Thoracic aorta (tissue), 2 donors: ENCODE measurements at regions not wholly inside any gene's neighbourhood (a gene's known extent, or its start where the extent isn't known, plus 50 kb on each side); places are given as distances from the start of the nearest gene placed in this dataset.

Experiments used
- ATAC-seq: fragments of 150-250 bp; one replicate; pipeline ENCODE4 v1.8.0; 2017; ENCODE audit warnings: low read depth; ENCODE audit not compliant: insufficient number of reproducible peaks, low FRiP score
- DNase-seq: peaks from one replicate; pipeline ENCODE4 v3.0.0-alpha.2; 2020; ENCODE audit warnings: low spot score
- H3K27ac ChIP-seq, 2 donors: fragments of 200-600 bp; sonication (generic); 1 replicate in 1 of 2; 2 replicates in 1 of 2; pipeline ENCODE4 v1.5.1; 2016; ENCODE audit warnings: mild to moderate bottlenecking in 2 of 2, moderate library complexity in 2 of 2
- H3K27me3 ChIP-seq: fragments of 200-600 bp; sonication (generic); replicated peaks from 2 replicates; pipeline ENCODE4 v1.6.0; 2016; ENCODE audit warnings: mild to moderate bottlenecking; ENCODE audit not compliant: insufficient read depth
- H3K36me3 ChIP-seq: fragments of 200-600 bp; sonication (generic); one replicate; pipeline ENCODE4 v1.5.1; 2016
- H3K4me1 ChIP-seq, 2 donors: fragments of 200-600 bp; sonication (generic); 1 replicate in 1 of 2; 2 replicates in 1 of 2; pipeline versions ENCODE4 v1.5.1 to v1.6.0; 2016; ENCODE audit warnings: low read depth in 2 of 2, mild to moderate bottlenecking in 1 of 2; ENCODE audit not compliant: control insufficient read depth in 1 of 2
- H3K4me3 ChIP-seq: fragments of 200-600 bp; sonication (generic); 2 replicates; pipeline ENCODE4 v1.5.1; 2016; ENCODE audit warnings: mild to moderate bottlenecking
- H3K9me3 ChIP-seq: fragments of 200-600 bp; sonication (generic); 2 replicates; pipeline ENCODE4 v1.5.1; 2016
- TF ChIP-seq, protein P1 (sequence below): fragments of 200-600 bp; sonication (generic); IDR thresholded peaks from one replicate; pipeline ENCODE4 v1.5.1; 2019; ENCODE audit warnings: antibody characterized with exemption

DNA sequence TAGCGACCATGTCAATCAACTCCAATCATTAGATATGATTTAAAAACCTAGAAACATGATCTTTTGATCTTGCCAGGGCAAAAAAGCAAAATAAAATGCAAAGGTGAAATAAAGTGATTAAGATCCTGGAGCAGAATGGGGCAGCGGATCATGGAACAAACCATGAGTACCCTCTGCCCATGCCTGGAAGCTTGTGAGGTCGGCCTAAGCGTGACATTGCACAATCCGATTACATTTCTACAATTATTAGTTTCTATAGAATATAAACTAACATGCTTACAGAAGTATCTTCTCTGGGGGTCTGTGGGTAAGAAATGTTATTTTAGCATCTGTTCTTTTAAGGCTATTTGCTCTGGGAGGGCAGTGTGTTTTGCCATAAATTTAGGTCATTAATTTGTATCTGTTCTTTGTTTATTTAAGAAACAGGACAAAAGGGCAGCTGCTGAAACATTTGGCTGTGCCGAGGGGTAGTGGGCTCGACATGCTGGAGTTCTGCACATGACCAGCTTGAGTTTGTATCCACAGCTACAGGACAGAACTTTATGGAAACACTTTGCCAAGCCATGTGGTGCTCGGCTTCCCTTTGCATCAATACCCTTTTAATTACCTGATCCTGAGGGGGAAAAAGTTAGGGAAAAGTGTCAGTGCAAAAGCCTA, 55.9 kb downstream of the ZBTB18 start:
- no peak for ATAC-seq
- H3K4me1 ChIP-seq, result no peaks in the 10 kb centered on the region
- no peaks in the 10 kb centered on the region for H3K36me3 ChIP-seq
- H3K27ac ChIP-seq, result no peak overlapping the region
- H3K9me3 ChIP-seq, result no peaks in the 10 kb centered on the region
- no peak for DNase-seq
- H3K4me3 ChIP-seq, result no peak overlapping the region
- no peaks in the 10 kb centered on the region for H3K27me3 ChIP-seq
- TF ChIP-seq, protein P1, sequence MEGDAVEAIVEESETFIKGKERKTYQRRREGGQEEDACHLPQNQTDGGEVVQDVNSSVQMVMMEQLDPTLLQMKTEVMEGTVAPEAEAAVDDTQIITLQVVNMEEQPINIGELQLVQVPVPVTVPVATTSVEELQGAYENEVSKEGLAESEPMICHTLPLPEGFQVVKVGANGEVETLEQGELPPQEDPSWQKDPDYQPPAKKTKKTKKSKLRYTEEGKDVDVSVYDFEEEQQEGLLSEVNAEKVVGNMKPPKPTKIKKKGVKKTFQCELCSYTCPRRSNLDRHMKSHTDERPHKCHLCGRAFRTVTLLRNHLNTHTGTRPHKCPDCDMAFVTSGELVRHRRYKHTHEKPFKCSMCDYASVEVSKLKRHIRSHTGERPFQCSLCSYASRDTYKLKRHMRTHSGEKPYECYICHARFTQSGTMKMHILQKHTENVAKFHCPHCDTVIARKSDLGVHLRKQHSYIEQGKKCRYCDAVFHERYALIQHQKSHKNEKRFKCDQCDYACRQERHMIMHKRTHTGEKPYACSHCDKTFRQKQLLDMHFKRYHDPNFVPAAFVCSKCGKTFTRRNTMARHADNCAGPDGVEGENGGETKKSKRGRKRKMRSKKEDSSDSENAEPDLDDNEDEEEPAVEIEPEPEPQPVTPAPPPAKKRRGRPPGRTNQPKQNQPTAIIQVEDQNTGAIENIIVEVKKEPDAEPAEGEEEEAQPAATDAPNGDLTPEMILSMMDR, result no peak

DNA sequence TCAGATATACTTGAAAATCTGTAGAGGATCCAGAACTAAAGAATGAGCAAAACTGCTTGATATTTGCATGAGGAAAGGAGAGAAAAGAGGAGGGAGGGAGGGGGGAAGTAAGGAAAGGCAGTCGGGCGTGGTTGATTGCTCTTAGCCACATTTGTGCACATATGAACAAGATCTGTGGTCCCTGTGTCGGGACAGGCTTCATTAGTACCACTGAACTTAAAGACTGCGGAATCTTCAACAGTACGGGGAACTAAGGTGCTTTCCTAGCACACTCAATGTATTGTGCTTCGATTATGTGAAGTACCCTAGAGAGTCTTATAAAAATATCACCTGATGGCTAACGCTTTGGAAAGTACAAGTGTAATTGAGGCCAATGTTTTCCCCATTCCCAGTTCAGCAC, 59.9 kb downstream of the ZBTB18 start:
- Histone ChIP-seq H3K4me1 (peaks cover 0 to 5% of the 10 kb centered on the region in 2 donors), H3K27me3 (no peaks in the 10 kb centered on the region), H3K27ac (no peak overlapping the region), H3K9me3 (no peaks in the 10 kb centered on the region), H3K4me3 (no peak overlapping the region), H3K36me3 (no peaks in the 10 kb centered on the region)
- DNase-seq (no peak), ATAC-seq (no peak)
- TF ChIP-seq, protein P1, result no peak

DNA sequence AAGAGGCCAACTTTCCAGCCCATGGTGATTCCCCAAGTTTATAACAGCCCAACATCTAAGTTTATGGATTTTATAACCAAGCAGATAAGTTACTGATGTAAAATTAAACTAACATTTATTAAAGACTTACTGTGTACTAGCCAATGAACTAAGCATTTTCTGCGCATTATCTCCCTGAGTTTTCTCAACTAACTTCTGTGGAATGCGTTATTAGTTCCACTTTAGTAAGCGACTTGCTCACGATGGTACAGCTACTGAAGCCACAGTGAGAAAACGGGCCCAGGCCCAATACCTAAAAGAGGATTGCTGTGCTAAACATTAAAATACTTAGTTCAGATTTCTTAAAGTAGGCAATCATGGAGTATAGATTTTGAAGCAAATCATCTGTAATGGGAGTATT, 61.0 kb downstream of the ZBTB18 start:
- TF ChIP-seq, protein P1, result no peak
- Histone ChIP-seq H3K4me1 (peaks cover 0 to 5% of the 10 kb centered on the region in 2 donors), H3K36me3 (no peaks in the 10 kb centered on the region), H3K4me3 (no peak overlapping the region), H3K9me3 (no peaks in the 10 kb centered on the region), H3K27me3 (no peaks in the 10 kb centered on the region), H3K27ac (no peak overlapping the region)
- DNase-seq (no peak), ATAC-seq (no peak)

DNA sequence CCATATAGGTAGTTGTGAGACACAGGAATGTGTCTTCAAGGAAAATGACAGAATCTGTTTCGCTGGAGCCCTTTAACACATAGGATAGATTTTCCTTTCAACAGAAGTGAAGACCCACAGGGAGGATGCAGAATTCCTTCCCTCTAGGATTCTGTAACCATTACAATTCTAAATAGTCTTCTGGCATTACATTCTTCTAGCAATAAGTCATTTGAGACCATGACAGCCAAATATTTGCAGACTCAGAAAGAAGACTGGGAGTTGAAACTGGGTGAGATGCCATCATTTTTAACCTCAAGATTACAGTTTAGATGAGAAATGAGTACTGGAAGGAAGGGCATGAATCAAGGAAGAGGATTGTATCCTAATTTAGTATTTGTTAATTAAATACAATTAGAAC, 61.6 kb downstream of the ZBTB18 start:
- no peaks in the 10 kb centered on the region for H3K27me3 ChIP-seq
- no peaks in the 10 kb centered on the region for H3K36me3 ChIP-seq
- DNase-seq (no peak), ATAC-seq (no peak)
- no peaks in the 10 kb centered on the region for H3K9me3 ChIP-seq
- H3K4me3 ChIP-seq, result no peak overlapping the region
- no peak overlapping the region for H3K27ac ChIP-seq
- TF ChIP-seq, protein P1, result no peak
- H3K4me1 ChIP-seq, result peaks cover 0 to 5% of the 10 kb centered on the region in 2 donors

DNA sequence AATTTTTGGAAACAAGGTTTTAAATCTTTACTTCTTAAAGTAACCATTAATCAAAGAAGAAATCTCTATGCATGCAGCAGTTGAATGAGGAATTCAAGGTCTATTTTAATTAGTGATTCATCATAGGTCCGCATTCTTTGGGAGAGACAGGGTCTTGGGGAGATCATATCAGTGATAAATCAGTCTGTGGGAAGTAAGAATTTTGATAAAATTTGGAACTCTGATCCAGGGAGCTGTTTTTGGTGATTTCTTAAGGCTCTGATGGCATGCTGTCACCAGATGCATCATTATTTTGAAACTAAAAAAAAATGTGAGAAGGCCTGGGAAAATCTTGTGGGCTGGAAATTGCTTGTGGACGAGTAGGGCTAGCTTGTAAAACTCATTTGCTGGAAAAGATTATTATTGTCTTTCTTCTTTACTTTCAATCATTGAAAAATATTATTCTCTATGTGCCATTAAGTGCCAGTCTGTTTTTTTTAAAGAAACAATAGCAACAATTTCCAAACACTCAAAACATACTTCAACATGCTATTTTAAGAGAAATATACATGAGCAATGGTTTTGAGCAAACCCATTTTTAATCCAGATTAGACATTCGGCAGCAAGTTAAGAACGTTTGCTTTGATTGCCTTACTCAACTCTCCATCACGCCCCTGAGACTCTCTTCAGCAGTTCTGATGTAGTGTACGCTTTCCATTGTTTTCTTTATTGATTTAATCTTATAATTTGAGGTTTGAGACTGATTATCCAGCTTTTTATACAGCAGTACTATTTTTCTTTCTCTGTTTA, 62.6 kb downstream of the ZBTB18 start:
- no peak for ATAC-seq
- no peaks in the 10 kb centered on the region for H3K9me3 ChIP-seq
- DNase-seq, result no peak
- TF ChIP-seq, protein P1, result no peak
- no peak overlapping the region for H3K4me3 ChIP-seq
- H3K27ac ChIP-seq, result no peak overlapping the region
- H3K36me3 ChIP-seq, result no peaks in the 10 kb centered on the region
- peaks cover 0 to 5% of the 10 kb centered on the region in 2 donors for H3K4me1 ChIP-seq
- H3K27me3 ChIP-seq, result no peaks in the 10 kb centered on the region
